HG03108 (cell line): ENCODE measurements at regions not wholly inside any gene's neighbourhood (a gene's known extent, or its start where the extent isn't known, plus 50 kb on each side); places are given as distances from the start of the nearest gene placed in this dataset.

Experiments
- ATAC-seq: cut with Tn5 transposase; IDR thresholded peaks from one replicate; pipeline ENCODE4 v1.9.1; 2021; ENCODE audit warnings: moderate library complexity; ENCODE audit not compliant: unreplicated experiment

DNA sequence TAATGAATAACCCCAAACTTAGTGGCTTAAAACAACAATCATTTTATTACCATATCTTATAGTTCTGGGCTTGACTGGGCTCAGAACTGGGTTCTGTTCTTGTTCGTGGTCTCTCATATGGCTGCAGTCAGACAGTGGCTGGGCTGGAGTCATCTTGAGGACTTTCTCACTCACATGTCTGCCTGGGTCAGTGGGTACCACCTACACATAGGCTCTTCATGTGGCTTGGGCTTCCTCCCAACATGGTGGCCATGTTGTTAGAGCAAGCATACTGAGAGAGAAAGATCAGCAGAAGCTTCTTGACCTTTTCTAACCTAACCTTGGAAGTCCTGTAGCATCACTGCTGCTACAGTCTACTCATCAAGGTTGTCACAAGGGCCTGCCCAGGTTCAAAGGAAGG lies 158.6 kb upstream of the SDK2 start:
- ATAC-seq = no peak

DNA sequence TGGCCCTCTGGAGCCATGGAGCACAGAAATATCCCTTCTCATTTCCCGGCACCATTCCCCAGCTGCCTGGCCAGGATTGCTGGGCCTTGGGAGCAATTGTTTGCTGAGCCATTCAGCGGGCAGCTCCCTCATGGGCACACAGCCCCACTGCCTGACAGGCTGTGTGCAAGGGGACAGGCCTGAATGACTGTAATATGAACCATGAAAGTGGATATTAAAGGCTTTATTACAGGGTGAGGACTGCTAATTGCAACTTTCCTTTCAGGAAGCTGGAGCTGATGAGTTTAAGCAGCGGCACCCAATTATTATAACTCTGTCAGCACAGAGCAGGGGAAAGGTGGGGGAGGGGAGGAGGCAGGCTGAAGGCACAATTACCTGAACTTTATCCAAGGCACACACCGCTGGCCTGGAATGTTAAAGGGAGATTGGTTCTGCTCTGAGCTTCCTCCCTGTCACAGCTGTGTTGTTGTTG lies 159.8 kb upstream of the SDK2 start:
- no peak for ATAC-seq

GRCh38 chr17:73806768-73807167 lies 162.5 kb upstream of the SDK2 start:
- no peak for ATAC-seq

- no peak for ATAC-seq
Measured at GRCh38 chr17:73813201-73813600, 169.0 kb upstream of the SDK2 start.

DNA sequence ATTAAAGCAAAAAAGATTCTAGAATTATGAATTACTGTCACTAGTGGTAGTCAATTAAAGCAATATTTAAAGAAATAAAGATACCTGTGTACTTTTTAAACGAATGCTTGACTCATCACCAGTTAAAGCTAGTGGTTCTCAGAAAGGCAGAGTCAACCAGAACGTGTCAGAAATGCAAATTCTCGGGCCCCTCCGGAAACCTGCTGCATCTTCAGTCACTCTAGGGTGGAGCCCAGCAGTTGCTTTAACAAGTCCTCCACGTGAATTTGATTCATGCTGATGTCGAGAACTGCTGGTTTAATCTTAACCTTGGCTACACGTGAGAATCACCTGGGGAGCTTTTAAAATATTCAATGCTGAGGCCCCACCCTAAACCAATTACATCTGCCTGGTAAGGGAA lies 169.8 kb upstream of the SDK2 start:
- no peak for ATAC-seq

- no peak for ATAC-seq
Measured at GRCh38 chr17:73815474-73815873, 171.2 kb upstream of the SDK2 start.

- ATAC-seq = no peak
Measured at GRCh38 chr17:73819440-73820395, 175.5 kb upstream of the SDK2 start.

DNA sequence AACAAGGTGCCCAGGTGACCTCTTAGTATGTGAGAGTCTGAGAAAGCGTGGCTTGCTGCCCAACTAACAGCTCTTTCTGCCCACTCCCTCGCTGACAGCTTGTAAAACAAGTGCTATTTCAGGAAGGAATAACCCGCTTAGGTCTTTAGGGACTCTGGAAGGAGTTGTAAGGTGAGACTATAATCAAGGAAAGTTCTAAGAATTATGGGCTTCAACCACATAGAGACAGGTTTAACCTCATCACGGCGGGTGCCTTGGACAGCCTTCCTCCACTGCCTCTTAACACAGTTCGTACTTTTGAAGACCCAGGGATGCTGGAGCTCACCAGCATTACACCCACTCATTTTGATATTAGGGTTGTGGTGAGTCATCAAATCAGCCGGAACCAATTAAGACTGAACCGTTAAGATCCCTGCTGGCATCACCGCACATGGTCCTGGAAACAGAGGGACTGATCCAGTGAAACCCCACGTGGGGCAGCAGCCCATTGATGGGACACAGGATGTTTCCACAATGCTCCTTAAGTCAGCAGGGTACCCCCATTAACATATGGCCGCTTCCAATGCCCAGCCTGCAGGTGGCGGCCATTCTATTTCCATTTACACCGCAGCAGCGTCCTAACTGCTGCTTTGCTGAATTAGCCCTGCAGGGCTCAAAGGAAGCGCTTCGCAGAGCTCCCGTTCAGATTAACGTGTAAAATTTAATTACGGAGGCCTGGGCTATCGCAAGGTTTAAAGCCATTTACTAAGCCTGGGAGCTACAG lies 176.6 kb upstream of the SDK2 start:
- no peak for ATAC-seq

DNA sequence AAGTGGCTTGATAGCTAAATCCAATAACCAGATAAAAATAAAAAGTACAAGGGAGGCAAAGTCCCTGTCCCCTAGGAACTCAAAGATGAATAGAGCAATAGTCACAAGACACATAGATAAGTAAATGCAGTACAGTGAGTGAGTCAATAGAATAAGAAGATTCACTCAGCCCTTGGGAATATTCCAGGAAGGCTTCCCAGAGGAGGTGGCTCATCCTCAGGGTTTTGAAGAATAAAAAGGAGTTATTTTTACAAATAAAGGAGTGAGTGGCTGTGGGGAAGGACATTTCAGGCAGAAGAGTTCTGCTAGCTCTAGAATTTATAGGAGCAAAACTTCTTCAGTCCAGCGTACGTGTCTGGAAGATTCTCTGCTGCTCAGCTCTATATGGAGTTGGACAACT lies 177.4 kb upstream of the SDK2 start:
- ATAC-seq = no peak

DNA sequence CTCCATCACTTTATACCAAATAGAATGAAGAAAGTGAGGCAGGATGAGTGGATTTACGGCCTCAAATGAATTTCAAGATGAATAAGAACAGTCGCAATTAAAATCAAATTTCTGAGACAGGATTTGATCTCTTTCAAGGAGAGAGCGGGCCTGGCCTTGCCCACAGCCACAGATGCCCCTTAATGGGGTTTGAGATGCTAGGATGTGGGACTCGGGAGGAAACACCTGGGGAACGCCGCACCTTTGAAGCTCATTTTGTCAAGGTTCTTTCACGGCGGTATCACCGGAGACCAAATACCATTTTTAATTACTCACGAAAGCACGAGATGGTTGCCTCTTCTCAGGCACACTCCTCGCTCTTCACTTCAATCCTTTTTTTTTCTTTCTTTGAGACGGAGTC lies 178.1 kb upstream of the SDK2 start:
- no peak for ATAC-seq

DNA sequence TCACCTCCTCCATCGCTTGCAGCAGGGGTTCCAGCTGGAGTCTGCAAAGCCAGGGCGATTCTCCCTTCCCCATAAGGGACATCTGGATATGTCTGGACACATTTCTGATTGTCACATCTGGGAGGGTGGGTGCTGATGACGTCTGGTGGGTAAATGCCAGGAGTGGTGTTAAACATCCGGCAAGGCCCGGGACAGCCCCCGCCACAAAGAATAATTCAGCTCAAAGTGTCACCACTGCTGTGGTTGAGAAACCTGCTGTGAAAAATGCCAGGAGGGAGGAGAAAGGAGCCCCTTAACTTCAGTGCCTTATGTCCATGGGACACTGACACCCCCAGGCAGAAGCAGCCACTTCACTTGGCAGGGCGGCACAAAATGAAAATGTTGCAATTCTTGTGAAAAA lies 179.4 kb upstream of the SDK2 start:
- ATAC-seq = no peak

- ATAC-seq = no peak
Measured at GRCh38 chr17:73824321-73824720, 180.1 kb upstream of the SDK2 start.

DNA sequence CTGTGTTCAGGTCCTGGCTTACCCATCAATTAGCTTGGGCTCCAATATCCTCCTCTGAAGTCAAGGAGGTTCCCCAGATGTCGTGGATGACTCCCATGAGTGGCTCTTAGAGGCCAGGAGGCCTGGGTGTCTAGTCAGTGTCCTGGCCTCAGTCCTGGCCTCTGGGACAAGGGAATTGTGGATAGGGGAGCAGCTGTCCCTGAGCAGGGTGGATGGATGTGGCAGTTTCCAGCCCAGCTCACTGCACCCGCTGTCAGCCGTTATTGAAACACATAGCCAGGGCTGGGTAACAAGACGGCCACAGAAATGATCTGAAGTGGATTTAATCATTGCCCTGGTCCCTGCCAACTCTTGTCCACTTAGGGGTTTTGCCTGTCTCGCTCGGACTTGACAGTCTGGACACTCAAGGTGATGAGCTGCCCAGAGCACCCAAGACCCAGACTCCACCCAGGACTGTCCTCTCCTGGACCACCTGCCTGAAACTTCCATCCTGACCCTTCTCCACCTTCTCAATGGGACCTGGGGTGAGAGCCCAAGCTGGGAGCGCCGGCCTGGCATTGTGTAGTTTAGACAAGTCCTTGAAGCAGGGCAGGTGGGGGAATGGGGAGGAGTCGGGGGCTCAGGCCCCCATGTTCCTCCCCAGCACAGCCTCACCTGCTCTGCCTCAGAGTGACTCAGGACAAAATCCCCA lies 182.1 kb upstream of the SDK2 start:
- no peak for ATAC-seq

DNA sequence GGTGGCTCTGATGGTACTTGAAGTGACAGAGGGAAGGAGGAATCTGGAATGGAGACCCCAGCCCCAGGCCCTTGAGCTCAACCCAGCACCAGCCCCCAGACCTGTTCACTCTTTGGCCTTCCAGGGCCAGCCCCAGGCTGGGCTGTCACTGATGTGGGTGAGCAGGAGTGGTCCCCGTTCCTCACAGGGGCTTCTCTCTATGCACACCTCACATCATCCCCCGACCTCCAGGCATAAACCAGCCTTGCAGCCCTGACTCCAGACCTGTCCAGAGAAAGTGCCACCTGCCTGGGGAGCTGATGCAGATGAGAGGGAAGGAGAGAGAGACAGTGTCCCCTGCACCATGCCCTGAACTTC lies 182.6 kb upstream of the SDK2 start:
- ATAC-seq = no peak

- no peak for ATAC-seq
Measured at GRCh38 chr17:73827627-73828291, 183.5 kb upstream of the SDK2 start.

DNA sequence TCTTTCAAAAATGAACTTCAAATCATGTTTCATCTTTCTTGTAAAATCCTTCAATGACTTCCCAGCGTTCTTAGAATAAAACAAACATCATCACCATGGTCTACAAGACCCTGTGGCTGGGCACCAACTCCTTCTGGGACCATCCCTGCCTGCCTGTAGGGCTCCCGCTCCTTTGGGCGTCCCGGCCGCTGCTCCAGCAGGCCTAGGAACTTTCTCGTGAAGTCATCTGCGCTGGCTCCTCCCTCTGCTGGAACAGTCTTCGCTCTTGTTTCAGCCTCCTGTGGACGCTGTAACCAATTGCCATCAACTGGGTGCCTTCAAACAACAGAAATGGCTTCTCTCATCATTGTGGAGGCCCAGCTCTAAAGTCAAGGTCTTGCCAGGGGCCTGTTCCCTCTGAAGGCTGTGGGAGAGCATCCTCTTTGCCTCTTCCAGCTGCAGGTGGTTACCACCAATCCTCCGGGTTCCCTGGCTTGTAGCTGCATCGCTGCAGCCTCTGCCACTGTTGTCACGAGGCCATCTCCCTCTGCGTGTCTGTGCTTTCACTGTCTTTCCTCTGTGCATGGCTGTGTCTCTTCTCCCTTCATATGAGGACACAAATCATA lies 185.5 kb upstream of the SDK2 start:
- no peak for ATAC-seq

DNA sequence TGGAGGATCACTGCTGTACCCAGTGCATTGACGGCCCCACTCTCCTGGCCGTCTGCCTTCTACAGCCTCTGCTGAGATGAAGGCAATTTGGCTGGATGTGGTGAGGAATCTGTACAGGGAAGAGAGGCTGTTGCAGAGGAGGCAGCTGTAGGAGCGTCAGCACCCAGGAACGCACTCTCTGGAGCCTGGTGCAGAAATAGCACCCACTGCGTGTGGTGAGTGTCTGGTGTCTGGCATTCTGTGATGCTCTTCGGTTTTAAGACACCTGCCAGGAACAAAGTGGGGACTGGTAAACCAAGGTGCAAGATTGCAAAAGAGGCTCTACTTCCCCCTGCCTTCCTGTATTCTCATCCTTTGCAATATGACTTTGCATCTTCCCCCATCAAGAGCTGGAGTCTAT lies 187.5 kb upstream of the SDK2 start:
- ATAC-seq = no peak

GRCh38 chr17:73833775-73834488 lies 189.7 kb upstream of the SDK2 start:
- ATAC-seq = no peak

GRCh38 chr17:73834684-73835343 lies 190.6 kb upstream of the SDK2 start:
- no peak for ATAC-seq
